ENCODE measurements at regions not wholly inside any gene's neighbourhood (a gene's known extent, or its start where the extent isn't known, plus 50 kb on each side); places are given as distances from the start of the nearest gene placed in this dataset.

GRCh38 chr3:76661527-76662250 lies 378.2 kb upstream of the ROBO2 start:
- no peak overlapping the region for H3K4me3 ChIP-seq (ENCODE audit: low read depth, low read length)

- no peak overlapping the region for H3K4me3 ChIP-seq (ENCODE audit: low read depth, low read length)
Measured at GRCh38 chr3:76664816-76665215, 375.1 kb upstream of the ROBO2 start.

GRCh38 chr3:76668653-76669052 lies 371.2 kb upstream of the ROBO2 start:
- no peak overlapping the region for H3K4me3 ChIP-seq (ENCODE audit: low read depth, low read length)

GRCh38 chr3:76669322-76669721 lies 370.6 kb upstream of the ROBO2 start:
- no peak overlapping the region for H3K4me3 ChIP-seq (ENCODE audit: low read depth, low read length)

- no peak overlapping the region for H3K4me3 ChIP-seq (ENCODE audit: low read depth, low read length)
Measured at GRCh38 chr3:76673171-76673570, 366.7 kb upstream of the ROBO2 start.

- no peak overlapping the region for H3K4me3 ChIP-seq (ENCODE audit: low read depth, low read length)
Measured at GRCh38 chr3:76679541-76679940, 360.4 kb upstream of the ROBO2 start.

- H3K4me3 ChIP-seq (ENCODE audit: low read depth, low read length) = no peak overlapping the region
Measured at GRCh38 chr3:76683256-76683655, 356.6 kb upstream of the ROBO2 start.

- no peak overlapping the region for H3K4me3 ChIP-seq (ENCODE audit: low read depth, low read length)
Measured at GRCh38 chr3:76684946-76685345, 355.0 kb upstream of the ROBO2 start.

- H3K4me3 ChIP-seq (ENCODE audit: low read depth, low read length) = no peak overlapping the region
Measured at GRCh38 chr3:76685858-76686257, 354.0 kb upstream of the ROBO2 start.

GRCh38 chr3:76687019-76687418 lies 352.9 kb upstream of the ROBO2 start:
- no peak overlapping the region for H3K4me3 ChIP-seq (ENCODE audit: low read depth, low read length)

- no peak overlapping the region for H3K4me3 ChIP-seq (ENCODE audit: low read depth, low read length)
Measured at GRCh38 chr3:76694063-76694462, 345.8 kb upstream of the ROBO2 start.

- no peak overlapping the region for H3K4me3 ChIP-seq (ENCODE audit: low read depth, low read length)
Measured at GRCh38 chr3:76698136-76698706, 341.7 kb upstream of the ROBO2 start.

- no peak overlapping the region for H3K4me3 ChIP-seq (ENCODE audit: low read depth, low read length)
Measured at GRCh38 chr3:76699846-76700245, 340.1 kb upstream of the ROBO2 start.

- H3K4me3 ChIP-seq (ENCODE audit: low read depth, low read length) = no peak overlapping the region
Measured at GRCh38 chr3:76700323-76700722, 339.6 kb upstream of the ROBO2 start.

- no peak overlapping the region for H3K4me3 ChIP-seq (ENCODE audit: low read depth, low read length)
Measured at GRCh38 chr3:76702676-76703075, 337.2 kb upstream of the ROBO2 start.

GRCh38 chr3:76715426-76715825 lies 324.5 kb upstream of the ROBO2 start:
- H3K4me3 ChIP-seq (ENCODE audit: low read depth, low read length) = no peak overlapping the region

- H3K4me3 ChIP-seq (ENCODE audit: low read depth, low read length) = no peak overlapping the region
Measured at GRCh38 chr3:76723366-76723765, 316.5 kb upstream of the ROBO2 start.

- H3K4me3 ChIP-seq (ENCODE audit: low read depth, low read length) = no peak overlapping the region
Measured at GRCh38 chr3:76724075-76724474, 315.8 kb upstream of the ROBO2 start.

- H3K4me3 ChIP-seq (ENCODE audit: low read depth, low read length) = no peak overlapping the region
Measured at GRCh38 chr3:76724706-76725105, 315.2 kb upstream of the ROBO2 start.

- no peak overlapping the region for H3K4me3 ChIP-seq (ENCODE audit: low read depth, low read length)
Measured at GRCh38 chr3:76726034-76726433, 313.9 kb upstream of the ROBO2 start.

- H3K4me3 ChIP-seq (ENCODE audit: low read depth, low read length) = no peak overlapping the region
Measured at GRCh38 chr3:76728426-76728825, 311.5 kb upstream of the ROBO2 start.

- H3K4me3 ChIP-seq (ENCODE audit: low read depth, low read length) = no peak overlapping the region
Measured at GRCh38 chr3:76731471-76731870, 308.4 kb upstream of the ROBO2 start.

All from iPS-11a (cell line).